NCI-H2029 (cell line): ENCODE measurements at regions not wholly inside any gene's neighbourhood (a gene's known extent, or its start where the extent isn't known, plus 50 kb on each side); places are given as distances from the start of the nearest gene placed in this dataset.
"Not testable (repeated sequence)": the region's sequence is repeated elsewhere in the genome, so short reads cannot be mapped to it uniquely, and the experiment has no call there.

Experiments
- DNase-seq: peaks from one replicate; lab custom pipeline; 2025; lab: John Stamatoyannopoulos, UW

- DNase-seq = no peak
Measured at GRCh38 chr20:52008874-52009273, 182.7 kb downstream of the ZFP64 start.

- DNase-seq = no peak
Measured at GRCh38 chr20:52004715-52005114, 186.9 kb downstream of the ZFP64 start.

GRCh38 chr20:52004018-52004417 is 187.6 kb downstream of the ZFP64 start:
- no peak for DNase-seq

GRCh38 chr20:52003415-52003814 is 188.2 kb downstream of the ZFP64 start:
- no peak for DNase-seq

- no peak for DNase-seq
Measured at GRCh38 chr20:52001999-52002666, 189.4 kb downstream of the ZFP64 start.

GRCh38 chr20:51997281-51997936 is 194.2 kb downstream of the ZFP64 start:
- DNase-seq = not testable (repeated sequence)

- no peak for DNase-seq
Measured at GRCh38 chr20:51995551-51995951, 193.2 kb upstream of the SALL4 start.

- DNase-seq = no peak
Measured at GRCh38 chr20:51994751-51995417, 192.6 kb upstream of the SALL4 start.

GRCh38 chr20:51987812-51988211 is 185.5 kb upstream of the SALL4 start:
- DNase-seq = no peak

GRCh38 chr20:51985013-51985415 is 182.7 kb upstream of the SALL4 start:
- no peak for DNase-seq

GRCh38 chr20:51980277-51980676 is 178.0 kb upstream of the SALL4 start:
- no peak for DNase-seq

GRCh38 chr20:51979226-51979625 is 176.9 kb upstream of the SALL4 start:
- no peak for DNase-seq

GRCh38 chr20:51978070-51978501 is 175.8 kb upstream of the SALL4 start:
- no peak for DNase-seq

GRCh38 chr20:51972056-51972455 is 169.7 kb upstream of the SALL4 start:
- no peak for DNase-seq

- DNase-seq = no peak
Measured at GRCh38 chr20:51970858-51971257, 168.5 kb upstream of the SALL4 start.

- no peak for DNase-seq
Measured at GRCh38 chr20:51969191-51969590, 166.9 kb upstream of the SALL4 start.

GRCh38 chr20:51968151-51968550 is 165.8 kb upstream of the SALL4 start:
- DNase-seq = no peak

GRCh38 chr20:51966296-51966971 is 164.1 kb upstream of the SALL4 start:
- no peak for DNase-seq

GRCh38 chr20:51961964-51962761 is 159.8 kb upstream of the SALL4 start:
- no peak for DNase-seq

GRCh38 chr20:51960047-51960675 is 157.8 kb upstream of the SALL4 start:
- no peak for DNase-seq

- no peak for DNase-seq
Measured at GRCh38 chr20:51959066-51959542, 156.8 kb upstream of the SALL4 start.
